NK-92 treated with Interleukin-12 subunit alpha and Interleukin-12 subunit beta, amount 100 ng/mL, for 24 hours (cell line): ENCODE measurements at regions not wholly inside any gene's neighbourhood (a gene's known extent, or its start where the extent isn't known, plus 50 kb on each side); places are given as distances from the start of the nearest gene placed in this dataset.

Experiments
- DNase-seq: peaks from one replicate; lab custom pipeline; 2025; lab: John Stamatoyannopoulos, UW

DNA sequence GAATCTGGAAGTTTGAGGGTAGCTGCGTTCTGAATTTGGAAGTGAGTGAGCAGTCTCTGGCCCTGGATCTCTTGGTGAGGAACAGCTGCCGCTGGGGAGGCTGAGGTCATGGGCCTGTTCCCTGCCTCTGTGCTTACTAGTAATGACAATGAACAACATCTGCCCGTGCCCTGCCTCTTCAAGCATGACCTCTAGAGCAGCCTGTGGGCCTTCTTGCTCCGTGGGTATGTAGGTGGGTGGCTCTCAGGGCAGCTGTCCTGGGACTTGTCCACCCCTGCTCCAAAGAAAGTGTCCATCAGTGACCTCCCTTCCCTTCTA, 186.2 kb downstream of the CXCL12 start:
- no peak for DNase-seq

DNA sequence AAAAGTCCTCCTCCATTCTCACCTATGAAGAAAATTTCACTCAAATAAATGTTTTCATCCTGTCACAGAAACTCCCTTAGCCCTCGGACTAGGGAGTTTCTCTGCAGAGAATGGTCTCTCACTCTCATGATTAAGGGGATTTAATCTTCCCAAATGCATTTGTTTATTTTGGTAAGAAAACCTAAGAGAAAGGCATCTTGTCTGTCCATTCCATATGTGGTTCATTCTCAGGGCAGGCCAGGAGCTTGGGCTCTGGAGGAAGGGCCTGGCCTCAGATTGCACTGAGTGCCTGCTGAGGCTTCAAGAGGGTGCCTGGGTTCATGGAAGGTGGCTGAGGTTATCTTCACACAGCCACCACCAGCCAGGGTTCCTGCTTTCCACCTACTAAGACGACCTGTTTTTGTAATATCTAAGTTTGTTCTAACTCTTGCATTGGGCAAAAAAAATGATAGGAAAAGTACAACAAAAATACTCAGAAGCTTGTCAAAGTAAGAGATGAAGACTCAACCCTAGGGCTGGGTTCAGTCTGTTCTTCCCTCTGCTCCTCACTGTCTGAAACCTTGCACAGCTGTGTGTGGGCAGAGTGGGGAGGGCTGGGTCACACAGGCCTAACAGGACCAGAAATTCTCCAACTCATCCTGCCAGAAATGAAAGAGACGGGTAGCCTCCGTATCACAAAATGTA, 186.7 kb downstream of the CXCL12 start:
- no peak for DNase-seq

DNA sequence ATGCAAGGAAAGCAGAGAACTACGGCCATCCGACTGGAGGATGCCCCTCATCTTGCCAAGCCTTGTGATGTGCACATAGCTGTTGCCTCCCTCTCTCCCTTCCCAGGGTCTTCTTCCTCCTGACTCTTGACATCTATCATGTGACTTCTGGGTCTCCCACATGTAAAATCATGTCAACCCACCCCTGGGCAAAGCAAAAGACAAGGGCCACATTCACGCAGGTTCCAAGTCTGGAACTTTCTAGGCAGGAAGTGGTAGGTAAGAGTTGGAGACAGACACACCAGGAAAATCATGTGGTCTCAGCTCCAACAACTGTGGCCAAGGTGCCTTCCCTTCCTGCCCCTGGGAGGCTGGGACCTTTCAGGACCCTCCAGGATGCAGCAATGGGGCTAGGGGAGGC, 187.3 kb downstream of the CXCL12 start:
- DNase-seq = no peak

DNA sequence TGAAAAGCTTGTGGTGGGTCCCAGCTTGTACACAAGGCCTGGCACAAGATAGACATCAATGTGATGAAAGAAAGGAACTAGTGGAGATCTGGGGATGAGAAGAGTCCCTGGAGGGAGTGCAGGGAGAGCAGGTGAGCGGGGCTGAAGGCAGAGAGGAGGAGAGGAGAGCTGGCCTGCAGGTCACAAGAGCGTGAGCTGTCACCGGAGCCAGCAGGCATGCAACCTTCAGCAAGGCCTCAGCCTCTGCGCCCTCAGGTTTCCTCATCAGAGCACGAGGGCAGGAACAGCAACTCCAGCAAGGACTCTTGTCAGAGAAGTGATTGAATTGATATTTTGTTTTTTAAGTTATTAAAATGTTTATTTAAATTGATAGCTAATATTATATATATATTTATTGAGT, 188.6 kb downstream of the CXCL12 start:
- no peak for DNase-seq

DNA sequence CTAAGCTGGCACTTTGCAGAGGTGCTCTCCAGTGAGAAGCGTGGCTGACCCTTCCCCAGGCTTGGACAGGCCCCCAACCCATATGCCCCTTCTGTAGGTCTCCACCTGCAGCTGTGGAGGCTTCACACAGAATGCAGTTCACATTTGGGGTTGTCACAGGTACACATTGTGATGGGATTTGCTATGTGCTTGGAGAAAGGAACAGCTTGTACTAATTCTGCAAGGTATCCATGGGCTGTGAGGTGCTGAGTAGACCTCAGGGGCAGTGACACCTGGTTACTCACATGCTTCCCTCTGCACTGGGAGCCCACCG, 188.9 kb downstream of the CXCL12 start:
- no peak for DNase-seq

DNA sequence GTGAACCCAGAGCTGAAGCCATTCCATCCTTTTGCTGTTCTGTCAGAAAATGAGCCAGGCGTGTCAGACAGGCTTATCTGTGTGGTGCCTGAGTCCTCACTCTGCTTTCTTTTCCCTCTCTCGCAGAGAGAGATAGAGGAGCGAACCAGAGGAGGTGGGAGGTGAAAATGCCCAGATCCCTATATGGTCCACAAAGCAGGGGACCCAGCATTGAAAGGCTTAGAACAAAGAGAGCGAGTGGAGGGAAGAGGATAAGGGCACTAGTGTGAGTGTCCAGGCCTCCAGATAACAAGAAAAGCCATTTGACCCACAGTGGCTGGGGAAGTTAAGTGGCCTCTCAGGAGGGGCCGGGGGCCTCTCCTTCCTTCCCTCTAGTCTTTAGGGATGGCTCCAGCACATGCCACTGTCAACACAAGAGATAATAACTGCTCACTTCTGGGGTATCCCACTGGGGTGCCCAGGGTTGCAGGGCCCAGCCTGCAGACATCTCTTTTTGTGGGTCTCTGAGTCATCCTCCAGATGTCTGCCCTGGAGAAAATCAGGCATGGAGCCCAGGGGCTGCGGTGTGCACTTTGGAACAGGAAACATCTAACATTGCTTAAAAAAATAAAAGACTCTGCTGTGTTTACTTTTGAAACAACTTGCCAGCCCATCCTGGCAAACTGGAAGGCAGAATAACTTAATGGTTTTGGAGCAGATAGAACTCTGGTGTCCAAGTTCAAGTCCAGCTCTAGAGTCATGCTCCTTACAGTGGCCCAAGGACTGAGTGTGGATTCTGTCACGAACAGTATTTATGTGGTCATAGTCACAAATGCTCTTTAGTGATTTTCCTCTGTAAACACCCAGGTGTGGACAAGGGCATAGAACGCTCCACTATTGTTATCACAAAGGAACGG, 189.5 kb downstream of the CXCL12 start:
- no peak for DNase-seq

DNA sequence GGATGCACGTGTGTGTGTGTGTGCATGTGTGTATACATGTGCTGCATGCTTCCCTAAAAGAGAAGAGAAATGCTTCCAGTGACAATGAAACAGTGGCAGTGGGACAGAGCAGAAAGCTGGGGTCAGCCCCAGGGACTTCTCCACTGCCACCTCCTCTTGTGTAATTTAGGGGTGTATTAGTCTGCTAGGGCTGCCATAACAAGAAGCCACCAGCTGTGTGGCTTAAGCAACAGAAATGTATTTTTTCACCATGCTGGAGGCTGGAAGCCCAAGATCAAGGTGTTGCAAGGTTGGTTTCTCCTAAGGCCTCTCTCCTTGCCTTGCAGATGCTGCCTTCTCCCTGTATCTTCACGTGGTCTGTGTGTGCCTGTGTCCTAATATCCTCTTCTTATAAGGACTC, 190.5 kb downstream of the CXCL12 start:
- no peak for DNase-seq

DNA sequence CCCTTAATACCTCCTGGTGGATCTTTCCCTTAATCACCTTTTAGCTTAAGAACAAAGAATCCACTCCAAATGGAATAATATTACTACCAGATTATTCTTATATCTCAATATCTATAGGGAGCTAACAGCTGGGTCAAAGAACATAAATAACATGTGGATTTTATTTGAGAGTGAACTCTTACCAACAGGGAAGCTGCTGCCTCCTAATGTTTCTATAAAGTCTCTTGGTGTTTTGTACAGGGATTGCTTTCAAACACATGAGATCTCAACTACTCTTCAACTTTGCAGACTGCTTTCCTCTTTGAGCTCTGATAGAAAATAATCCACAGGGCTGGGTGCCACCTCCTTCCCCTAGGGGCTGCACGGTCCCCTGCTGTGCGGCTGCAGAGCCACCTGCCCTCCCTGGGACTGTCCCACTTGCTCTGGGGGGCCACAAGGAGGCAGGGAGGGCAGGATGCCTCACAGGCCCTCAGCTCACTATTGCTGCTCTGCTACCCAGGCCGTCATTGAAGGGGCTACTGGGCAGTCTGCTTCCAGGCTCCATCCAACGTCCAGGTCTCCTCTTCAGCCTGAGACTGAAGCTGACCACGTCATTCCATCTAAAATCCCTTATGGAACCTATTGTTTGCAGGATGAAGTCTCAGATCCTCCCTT, 191.2 kb downstream of the CXCL12 start:
- DNase-seq = no peak

DNA sequence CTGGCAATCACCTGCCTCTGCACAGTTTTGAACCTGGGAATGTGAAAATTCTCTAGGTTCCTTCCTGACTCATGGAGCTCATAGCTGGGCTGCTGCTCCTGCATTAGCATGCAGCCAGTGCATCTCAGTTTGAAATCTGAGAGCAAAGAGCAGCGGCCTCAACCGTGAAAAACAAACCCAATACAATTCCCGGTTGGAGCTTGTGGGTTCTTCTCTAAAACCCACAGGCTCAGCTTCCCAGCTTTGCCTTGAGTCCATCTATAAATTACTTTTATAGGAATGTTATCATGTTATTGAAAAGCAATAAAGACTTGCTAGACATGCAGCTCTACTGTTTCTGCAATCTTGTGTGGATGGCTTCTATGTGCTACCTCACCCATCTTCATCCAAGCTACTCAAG, 191.7 kb downstream of the CXCL12 start:
- DNase-seq = no peak

DNA sequence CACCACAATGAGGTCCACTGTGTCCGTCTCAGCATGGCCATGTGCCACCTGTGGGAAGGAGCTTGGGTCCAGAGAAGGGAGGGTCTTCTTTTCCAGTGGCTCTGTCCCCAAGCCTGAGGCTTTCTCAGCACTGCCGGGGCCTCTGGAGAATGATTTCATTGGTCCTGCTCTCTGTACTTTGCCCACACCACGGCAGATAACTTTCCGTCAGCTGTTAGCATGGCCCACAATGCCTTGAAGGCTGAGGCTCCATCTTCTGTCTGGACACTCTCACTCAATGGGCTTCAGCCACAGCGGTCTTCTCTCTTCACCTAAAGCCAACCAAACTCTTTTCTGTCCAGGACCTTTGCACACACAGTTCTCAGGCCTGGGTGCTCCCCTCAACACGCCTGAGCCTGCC, 192.5 kb downstream of the CXCL12 start:
- no peak for DNase-seq

DNA sequence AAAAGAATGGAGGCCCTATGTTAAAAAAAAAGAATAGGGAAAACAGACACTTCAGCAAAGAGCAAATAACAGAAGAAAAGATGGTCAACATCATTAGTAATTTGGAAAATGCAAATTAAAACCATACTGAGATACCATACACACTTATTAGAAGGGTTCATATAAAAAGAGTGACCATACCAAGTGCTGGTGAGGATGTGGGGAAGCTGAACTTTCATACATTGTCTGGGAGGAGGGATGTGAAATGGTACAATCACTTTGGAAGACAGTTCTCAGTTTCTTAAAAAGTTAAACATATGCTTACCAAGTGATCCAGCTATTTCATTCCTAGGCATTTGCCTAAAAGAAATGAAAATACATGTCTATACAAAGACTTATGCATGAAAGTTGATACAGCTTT, 194.4 kb downstream of the CXCL12 start:
- DNase-seq = no peak

DNA sequence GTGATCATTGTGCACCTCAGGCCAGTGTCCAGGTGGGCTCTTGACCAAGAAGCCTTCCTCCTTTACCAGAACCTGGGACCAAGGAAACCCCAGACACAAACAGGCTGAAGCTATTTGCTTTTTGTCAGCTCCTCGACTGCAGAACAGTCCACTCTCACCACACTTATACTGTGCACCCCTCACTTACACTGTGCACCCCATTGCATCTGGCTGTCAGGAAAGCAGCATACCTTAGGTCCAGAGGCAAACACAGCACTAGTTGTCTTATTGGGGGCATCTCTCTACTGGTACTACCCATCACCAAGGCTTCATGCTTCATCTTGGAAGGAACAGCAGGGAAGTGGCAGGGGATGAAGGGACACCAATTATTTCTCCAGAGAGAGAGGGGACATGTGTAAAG, 198.1 kb downstream of the CXCL12 start:
- no peak for DNase-seq

DNA sequence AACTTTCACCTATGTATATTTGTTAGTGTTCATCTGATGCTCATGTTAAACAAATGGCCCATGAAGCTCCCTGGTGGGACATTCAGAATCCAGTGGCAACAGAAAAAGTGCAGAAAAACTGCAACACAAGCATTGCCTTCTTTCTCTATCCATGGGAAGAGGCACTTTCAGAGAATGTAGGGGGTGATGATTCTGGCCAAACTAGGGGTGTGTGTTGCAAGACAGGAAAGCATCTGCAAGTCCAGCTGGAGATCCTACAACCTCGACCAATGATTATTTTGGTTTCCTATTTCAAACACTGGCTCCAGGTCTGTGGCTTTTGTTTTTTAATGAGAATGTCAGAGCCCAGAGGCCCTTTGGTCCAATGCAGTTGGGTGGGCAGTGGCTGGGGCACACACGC, 198.7 kb downstream of the CXCL12 start:
- no peak for DNase-seq

DNA sequence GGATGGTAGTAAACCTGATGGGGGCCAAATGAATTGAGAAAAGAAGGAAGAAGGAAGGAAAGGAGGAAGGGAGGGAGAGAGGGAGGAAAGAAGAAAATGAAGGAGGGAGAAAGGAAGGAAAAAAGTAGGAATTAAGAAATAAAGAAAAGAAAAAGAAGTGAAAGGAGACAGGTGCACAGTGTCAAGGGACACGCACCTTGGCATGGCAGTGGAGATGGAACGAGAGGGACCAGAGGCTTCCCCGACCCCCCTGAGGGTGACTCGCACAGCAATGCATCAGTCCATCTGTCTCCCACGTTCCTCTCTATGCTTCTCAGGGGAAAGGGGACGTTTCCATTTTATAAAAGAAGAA, 199.6 kb downstream of the CXCL12 start:
- DNase-seq = no peak

DNA sequence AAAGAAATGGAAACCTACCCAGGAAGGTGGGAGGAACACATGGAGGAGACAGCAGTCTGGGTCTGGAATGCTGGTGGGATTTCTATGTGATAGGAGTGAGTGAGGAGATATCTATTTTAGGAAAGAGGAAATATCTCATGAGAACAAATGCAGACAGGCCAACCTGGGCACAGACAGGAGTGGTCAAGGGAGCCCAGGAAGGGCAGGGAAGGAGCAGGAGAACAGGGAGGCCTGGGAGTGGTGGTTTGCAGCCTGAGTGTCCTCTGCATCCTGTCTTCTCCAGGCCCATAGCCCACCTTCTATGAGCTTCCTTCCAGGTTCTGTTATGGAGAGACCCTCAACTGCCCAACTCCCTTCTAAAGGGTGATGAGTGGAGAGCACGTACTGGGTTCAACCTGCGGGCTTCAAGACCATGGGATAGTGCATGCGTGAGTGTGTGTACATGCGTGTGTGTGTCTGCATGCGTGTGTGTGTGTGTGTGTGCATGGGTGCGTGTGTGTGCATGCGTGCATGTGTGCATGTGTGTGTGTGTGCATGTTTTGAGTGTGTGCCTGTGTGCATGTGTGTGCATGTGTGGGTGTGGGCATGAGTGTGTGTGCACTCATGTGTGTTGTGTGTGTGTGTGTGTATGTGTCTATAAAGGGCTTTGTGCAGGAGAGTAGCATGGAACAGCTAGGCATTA, 200.1 kb downstream of the CXCL12 start:
- DNase-seq = no peak

DNA sequence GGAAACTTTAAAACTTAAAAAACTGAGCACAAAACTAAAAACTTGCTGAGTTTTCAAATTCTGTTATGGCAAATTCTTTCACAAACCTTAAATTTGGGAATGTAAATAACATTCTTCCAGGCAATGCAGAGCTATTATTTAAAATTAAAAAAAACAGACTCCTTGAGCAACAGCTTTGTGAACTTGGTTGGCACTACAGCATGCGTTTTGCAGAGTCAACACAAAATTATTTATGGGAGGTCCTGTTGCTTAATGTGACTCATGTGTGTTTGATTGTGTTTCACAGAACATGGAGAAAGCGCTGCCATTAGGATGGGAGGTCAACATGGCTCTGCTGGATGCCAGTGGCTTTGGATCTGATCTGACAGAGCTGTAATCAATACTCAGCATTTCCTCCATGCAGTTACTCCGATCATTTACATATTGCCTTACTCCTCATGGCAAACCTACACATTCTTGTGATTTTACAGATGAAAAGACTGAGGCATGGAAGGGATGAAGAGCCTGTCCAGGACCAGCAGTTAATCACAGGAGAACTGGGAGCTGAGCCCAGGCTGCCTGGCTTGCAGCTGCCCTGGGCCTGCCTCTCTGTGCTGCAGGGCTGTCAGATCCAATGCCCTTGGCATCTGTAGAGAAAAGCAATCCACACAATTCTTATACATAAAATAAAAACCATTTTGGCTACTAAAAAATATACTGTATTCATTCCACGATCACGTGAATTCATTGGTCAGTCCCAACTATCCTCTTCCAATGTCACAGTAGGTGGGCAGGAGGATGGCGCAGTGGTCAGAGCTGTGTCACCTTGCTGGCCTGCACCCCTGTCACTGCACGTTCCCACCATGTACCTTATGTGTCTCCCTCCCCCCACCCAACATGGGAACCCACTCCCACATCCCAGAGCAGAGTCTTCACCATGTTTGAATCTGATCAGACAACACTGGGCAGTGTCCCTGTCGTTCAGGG, 200.9 kb downstream of the CXCL12 start:
- DNase-seq = no peak

DNA sequence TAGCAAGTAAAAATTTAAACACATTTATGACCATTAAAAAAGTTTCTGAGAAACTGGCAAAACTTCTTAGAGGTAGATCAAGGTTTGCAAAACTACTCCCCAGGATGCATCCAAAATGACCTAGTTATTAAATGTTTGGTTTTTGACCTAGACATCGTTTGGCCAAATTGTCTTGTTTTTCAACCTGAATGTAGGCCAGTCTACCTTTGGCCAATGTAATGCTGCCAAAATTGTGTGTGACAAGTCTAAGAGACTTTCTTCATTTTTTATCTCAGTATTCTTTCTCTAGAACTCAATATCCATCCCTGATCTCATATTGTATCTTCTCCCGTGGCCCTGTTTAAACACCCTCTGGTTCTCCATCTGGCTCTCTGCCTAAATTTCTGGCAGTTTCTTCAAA, 202.0 kb downstream of the CXCL12 start:
- DNase-seq = no peak

DNA sequence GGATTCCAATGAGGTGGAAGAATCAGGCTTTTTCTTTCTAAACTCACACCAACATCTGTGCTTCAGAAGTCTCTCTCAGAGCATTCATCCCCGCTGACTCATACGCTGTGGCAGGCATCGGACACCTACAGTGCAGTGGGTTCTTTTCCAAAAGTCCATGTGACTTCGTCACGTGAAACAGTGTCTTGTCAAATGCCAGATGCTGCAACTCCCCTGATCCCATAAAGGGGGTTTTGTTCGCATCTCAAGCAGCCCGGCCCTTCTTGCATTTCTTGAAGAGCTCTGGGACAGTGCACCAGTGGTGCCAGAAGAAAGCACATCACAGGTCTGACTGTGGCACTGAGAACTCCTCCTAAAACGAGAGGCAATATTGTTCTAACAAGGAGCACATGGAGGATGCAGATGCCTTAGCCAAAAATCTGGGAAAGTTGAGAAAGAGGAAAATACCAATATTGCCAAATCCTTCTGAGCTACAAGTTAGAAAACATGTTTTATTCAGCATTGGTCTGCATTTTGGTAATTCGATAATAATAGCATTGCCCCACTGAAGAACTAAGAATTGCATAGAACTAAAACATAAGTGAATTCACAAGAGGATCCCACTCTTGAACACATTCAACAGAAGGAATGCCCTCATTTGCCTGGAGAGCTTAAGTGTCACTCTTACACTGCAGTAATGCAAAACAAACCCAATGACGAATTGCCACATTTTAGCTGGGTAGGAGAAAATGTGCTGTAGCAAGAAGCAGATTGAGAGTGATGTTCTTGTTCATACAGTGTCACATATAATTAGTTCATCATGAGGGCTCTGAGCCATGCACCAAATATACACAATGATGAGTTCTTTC, 204.4 kb downstream of the CXCL12 start:
- no peak for DNase-seq

DNA sequence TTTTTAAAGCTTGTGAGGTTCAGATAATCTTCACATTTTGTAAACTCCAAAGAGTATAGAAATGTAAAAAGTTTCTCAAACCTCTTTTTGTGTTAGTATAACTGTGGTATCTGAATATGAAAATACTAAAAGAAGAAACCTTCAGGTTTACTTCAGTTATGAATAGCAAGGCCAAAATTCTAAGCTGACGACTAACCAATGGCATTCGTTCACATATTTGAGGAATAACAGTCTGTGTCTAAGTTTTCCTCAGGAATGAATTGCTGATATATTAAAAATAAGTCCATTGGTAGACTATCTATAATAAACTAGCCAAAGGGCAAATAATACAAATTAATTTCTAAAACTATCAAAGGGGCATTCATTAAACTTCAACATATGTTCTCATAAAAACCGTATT, 206.0 kb downstream of the CXCL12 start:
- no peak for DNase-seq

DNA sequence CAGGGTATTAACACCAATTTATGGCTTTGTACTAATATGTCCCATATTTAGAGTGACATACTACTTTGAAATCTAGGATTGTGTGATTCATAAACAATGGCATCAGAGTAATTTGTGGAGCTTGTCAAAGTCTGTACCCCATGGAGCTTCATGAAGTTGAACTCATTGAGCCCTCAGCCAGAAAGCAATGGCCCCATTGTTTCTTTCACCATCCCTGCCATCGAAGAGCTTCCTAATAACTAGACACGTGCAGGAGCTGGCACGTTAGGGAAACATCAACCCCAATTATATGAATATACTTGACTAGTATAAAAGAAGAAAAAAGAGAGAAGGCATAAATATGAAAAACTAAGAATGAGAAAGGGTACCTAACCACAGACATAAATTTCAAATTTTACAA, 206.6 kb downstream of the CXCL12 start:
- no peak for DNase-seq

DNA sequence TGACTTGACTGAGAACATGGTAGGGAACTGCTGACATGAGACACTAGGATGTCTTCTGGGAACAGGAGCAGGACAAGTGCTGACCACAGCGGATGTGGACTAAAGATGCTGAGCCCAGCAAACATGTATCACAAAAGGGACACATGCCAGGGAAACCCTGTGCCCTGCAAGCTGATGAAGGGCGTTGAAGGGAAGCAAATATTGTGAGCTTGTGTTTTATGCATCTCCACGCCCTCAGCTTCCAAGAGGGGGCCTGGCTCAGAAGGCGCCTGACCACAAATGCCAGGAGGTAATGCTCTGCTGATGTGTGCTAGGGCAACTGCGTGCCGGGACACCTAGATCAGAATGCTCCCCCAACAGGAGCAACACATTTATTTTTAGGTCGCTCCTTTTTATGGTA, 207.3 kb downstream of the CXCL12 start:
- no peak for DNase-seq
